NCI-H2029 treated with DMSO at 0.1 percent for 48 hours (cell line): ENCODE measurements at regions not wholly inside any gene's neighbourhood (a gene's known extent, or its start where the extent isn't known, plus 50 kb on each side); places are given as distances from the start of the nearest gene placed in this dataset.
"Not testable (repeated sequence)": the region's sequence is repeated elsewhere in the genome, so short reads cannot be mapped to it uniquely, and the experiment has no call there.

Experiments used
- DNase-seq: peaks from one replicate; lab custom pipeline; 2025; lab: John Stamatoyannopoulos, UW

GRCh38 chr7:17396692-17397091, 98.2 kb downstream of the AHR start:
- no peak for DNase-seq

DNA sequence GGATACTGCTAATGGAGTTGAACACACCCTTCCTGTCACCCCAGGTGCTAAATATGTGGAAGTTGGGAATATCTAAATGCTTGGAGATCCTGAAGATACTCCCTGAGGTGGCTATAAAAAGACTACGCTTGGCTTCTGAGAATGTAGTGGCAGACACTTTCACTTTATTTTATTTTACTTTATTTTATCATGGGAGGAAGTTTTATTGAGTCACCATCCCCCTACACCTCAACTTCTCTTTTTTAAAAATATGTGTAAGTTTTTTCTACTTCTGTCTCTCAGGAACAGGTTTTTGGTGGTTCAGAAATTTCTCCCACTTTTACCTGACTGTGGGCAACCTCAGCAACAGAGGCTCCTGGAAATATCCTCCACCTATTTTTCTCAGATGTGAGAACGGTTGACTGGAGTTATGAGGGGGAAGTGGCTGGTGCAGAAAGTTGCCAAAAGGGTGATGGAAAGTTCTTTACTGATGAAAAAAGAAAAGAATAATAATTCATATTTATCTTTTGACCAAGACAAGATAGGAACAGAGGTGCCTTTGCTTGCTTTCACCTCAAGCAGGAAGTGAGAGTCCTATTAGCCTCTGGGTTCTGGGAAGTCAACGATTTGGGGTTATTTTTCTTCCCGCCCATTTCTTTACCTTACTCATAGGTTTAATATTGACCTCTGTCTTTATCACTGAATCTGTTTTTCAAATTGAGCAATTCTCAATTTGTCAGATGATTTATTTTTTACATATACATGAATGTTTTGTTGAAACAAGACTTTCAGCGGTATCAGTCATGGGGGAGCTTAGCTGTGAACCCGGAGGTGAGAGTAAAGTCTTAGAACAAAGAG, 103.6 kb downstream of the AHR start:
- DNase-seq: no peak

DNA sequence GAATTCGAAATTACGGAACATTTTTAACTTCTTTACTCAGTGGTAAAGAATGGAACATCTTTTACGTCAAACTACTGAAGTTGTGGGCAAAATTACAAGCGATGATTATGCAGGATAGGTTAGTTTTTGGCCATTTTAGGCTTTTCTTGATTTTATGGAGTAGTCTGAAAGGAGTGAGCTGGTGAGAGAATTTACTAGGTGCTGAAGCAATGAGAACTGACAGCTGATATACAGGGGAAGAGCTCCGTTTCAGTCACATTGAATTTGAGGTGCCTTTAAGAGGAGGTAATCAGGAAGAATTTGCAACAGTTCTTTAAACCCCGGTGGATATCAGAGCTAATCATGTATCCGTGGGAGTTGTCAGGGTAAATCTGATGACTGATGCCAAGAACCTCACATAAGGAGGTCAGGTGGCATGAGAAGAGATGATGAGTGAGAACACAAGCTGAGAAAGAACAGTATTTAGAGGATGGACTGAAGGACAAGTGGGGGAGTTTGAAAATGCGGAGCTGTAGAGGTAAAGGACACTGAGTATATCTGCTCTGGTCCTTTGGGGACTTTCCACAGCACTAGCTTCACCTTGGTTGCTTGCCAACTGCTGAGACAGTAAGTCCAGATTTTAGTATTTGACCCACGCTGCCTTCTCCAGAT, 104.3 kb downstream of the AHR start:
- DNase-seq: no peak

GRCh38 chr7:17404006-17404405, 105.6 kb downstream of the AHR start:
- no peak for DNase-seq

DNA sequence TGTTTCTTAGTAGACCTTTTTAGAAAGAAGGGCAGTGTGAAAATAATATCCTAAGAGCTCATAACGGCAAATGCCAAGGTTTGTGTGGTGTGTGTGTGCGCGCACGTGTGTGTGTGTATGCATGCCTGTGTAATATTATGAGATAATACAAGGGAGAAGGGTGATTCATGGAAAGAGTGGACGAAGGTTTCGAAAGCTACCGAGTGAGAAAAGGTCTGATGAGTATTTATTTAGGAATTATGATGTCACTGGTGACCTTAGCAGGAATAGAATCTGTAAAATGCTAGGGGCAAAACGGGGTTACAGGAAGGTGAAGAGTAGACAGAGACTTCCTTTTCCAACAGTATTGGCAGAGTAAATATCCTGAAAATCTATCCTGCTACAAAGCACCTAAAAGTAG, 107.3 kb downstream of the AHR start:
- DNase-seq: no peak

DNA sequence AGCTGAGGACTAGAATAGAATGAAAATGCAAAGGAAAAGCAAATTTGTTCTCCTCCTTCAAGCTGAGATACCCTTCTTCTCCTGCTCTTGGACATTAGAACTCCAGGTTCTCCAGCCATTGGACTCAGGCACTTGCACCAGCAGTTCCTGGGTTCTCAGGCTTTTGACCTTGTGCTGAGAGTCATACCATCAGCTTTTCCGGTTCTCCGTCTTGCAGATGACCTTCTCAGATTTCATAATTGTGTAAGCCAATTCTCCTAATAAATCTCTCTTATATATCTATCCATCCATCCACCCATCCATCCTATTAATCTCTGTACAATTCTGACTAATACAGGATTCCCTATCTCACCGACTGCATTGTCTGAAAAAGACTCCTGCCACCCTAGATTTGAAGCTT, 108.3 kb downstream of the AHR start:
- DNase-seq: no peak

- no peak for DNase-seq
Measured at GRCh38 chr7:17407229-17407628, 108.8 kb downstream of the AHR start.

GRCh38 chr7:17408245-17408903, 109.9 kb downstream of the AHR start:
- DNase-seq: no peak

DNA sequence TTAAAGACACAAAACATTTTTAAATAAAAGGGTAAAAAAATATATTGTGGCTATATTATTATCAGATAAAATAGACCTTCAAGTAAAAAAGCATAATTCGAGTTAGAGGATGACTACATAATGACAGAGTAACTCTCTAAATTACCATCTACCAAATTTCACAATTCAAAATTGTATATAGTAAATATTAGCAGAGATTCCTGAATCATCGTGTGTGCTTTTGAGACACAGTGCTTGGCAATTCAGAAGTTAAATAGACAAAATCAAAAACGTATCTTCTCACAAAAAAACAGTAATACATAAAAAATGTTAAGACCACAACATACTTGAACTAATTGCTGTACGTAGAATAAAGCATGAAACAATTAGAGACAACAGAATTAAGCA, 110.4 kb downstream of the AHR start:
- DNase-seq: no peak

DNA sequence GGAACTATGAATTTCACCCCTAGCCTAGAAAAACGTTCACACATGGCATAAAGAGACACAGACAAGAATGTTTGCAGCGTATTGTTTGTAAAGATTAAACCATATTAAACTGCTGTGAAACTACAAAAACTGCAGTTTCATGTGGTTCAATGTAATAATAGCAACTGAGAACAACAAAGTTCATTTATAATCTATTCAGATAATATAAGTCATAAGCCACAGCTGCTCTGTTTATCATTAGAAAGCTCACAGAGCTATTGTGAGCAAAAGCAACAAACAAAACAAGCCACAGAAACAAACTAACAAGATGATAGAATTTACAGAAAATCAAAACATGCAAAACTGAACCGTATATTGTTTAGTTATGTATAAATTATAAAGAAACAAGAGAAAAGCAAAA, 113.5 kb downstream of the AHR start:
- DNase-seq: no peak

GRCh38 chr7:17412883-17413282, 114.4 kb downstream of the AHR start:
- no peak for DNase-seq

DNA sequence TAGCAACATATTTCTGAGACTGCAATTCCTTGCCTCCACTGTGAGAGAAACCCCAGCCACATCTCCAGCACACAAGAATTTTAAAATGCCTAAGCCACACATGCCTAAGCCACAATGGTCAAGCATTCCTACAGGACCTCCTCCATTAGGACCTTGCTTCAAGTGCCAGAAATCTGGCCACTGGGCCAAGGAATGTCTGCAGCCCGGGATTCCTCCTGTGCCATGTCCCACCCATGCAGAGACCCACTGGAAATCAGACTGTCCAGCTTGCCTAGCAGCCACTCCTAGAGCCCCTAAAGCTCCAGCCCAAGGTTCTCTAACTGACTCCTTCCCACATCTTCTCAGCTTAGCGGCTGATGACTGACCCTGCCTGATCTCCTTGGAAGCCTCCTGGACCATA, 117.5 kb downstream of the AHR start:
- DNase-seq: no peak

DNA sequence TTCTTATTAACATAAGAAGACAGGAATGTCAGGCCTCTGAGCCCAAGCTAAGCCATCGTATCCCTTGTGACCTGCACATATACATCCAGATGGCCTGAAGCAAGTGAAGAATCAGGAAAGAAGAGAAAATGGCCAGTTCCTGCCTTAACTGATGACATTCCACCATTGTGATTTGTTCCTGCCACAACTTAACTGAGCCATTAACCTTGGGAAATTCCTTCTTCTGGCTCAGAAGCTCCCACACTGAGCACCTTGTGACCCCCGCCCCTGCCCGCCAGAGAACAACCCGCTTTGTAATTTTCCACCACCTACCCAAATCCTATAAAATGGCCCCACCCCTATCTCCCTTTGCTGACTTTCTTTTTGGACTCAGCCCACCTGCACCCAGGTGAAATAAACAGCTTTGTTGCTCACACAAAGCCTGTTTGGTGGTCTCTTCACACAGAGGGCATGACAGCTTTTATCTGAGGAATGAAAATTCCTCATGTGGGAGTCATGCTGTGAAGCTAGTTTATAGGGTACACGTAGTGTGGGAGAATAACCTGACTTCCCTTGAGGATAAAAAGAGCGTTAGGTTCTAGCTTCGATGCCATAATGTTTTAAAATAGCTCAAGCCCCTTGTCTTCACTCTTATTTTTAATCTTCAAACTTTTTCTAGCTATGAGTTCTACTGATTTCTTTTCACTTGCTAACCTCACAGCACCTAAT, 122.0 kb downstream of the AHR start:
- DNase-seq: not testable (repeated sequence)

DNA sequence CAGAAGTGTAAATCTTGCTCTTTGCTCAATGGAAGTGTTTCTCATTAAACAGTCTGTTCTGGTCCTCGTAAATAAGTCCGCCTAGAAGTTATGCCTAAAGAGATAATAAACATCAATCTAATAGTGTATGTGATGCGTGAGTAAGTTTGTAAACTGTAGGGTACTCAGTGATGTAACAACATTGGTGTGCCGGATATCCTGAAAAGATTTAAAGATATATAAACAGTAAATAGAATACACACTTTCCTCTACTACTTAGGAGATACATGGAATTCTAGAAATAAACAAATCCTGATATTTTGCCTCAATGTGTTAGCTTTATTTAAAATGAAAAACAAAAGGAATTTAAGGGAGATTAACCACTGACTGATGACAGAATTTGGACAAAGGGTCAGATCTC, 123.5 kb downstream of the AHR start:
- no peak for DNase-seq

GRCh38 chr7:17422966-17423365, 124.5 kb downstream of the AHR start:
- no peak for DNase-seq

DNA sequence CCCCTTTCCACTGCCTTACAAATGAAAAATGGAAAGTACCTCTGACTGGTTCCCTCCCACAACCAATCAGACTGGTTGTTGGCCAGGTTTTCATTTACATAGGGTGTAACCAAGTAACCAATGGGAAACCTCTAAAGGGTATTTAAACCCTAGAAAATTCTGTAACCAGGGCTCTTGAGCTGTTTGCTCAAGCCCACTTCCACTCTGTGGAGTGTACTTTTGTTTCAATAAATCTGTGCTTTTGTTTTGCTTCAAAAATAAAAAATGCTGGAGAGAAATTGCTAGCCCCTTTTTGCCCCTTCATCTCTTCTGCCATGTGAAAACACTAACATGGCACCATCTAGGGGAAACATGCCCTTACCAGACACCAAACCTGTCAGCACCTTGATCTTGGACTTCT, 129.5 kb downstream of the AHR start:
- no peak for DNase-seq

DNA sequence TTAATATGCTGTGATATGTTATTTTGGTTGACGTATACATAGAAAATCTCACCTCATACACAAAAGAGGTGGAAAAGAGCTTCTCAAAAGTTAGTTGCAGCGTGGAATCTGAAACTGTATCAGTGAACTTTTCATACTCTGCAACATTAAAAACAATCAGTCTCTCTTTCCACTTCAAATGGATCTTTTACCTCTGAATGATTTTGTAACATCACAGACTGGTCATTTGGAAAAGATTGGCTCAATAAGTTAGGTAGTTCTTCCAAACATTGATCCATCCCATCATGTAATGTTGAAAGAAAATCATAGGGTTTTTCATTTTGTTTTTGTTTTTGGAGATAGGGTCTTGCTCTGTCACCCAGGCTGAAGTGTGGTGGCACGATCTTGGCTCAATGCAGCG, 131.1 kb downstream of the AHR start:
- DNase-seq: no peak

DNA sequence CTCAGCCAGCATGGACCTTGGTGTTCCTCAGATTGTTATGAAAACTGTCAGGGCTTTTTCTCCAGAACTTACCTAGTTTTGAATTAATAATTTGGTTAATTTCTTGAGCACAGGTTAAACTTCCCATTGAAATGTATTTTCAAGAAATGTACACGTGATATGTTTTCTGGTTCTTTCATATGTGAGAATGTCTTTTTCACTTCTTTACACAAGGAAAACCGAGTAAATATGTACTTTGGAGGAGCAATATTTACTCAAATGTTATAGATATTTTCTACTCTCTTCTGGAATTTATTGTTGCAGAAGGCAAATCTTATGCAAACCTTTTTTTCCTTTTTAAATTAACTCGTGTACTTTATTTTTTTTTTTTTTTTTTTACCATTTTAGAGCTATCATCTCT, 134.3 kb downstream of the AHR start:
- no peak for DNase-seq

DNA sequence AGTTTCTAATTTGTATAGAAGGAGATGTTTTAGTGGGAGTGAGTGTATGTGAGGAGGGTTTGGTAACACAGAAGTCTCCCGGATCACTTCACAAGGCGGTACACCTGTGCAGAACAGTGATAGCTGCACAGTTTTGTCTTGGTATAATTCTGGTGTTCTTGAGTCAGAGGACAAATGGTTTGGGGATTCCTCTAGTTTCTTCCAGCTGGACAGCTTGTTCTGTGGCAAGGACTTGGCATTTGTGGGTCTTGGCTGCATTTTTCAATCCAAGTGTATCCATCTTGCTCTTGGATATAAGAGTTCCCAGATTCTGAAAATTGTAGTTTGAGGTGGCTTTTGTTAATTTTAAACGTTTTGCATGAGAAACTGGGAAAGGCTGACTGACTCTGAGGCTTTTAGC, 135.7 kb downstream of the AHR start:
- no peak for DNase-seq

DNA sequence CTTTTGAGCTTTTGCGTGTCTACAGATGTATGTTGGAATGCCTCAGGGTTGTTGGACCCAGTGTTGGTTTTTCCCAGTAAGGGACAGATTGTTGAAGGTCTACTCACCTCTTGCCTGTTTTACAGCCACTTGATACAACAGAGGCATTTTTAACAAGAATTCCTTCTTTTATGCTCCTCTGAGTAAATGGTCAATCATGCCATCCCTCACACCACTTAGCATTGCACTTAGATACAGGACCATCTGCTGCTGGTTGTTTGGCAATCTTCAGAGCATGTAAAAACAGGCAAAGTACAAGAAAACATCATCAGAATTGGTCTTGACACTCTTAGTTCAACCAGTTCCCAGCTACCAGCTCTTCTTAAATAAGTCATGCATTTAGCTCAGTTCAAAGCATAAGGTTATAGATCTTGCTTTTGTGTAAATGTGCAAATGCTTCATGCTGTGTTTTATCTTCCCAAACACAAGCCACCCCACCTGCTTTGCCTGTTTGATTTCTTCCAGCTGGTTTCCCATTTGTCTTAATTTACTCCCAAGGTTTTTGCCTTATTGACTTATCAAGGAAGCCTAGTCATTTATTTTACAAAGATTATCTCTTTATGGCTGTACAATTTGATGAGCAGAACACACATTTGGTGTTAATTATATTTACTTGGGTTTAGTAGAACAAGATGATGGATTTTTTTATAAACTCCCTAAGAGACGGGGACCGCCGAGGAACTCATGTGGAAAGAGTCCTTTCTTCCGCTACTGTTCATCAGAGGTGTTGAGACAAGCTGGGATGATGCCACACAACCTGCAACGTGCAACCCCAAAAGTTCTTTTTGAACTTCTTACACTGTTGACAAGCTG, 136.6 kb downstream of the AHR start:
- DNase-seq: no peak

- no peak for DNase-seq
Measured at GRCh38 chr7:17436126-17436525, 137.7 kb downstream of the AHR start.

DNA sequence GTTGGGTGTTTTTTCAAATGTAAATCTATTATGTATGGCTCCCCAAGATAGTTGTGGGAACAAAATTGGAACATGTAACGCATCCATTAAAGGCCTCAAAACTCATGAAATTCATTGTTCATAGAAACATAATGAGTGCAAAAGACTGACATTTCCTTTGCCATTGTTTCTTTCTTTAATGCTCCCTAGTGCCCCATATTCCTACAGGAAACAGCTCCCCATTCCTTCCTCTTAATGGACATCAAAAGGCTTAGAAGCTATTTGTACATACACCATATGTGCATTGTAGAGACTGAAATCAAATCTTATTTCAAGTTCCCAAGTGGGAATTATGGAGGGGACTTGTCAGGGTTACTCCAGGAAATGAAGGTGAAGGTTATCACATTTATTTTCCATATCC, 139.1 kb downstream of the AHR start:
- DNase-seq: no peak
